Muscle layer of duodenum (tissue), 2 donors: ENCODE measurements at regions not wholly inside any gene's neighbourhood (a gene's known extent, or its start where the extent isn't known, plus 50 kb on each side); places are given as distances from the start of the nearest gene placed in this dataset.
"Not testable (repeated sequence)": the region's sequence is repeated elsewhere in the genome, so short reads cannot be mapped to it uniquely, and the experiment has no call there.

ENCODE experiments used
- H3K27ac ChIP-seq: one replicate; pipeline ENCODE4 v1.7.0; 2013; ENCODE audit warnings: mild to moderate bottlenecking, low read length
- H3K27me3 ChIP-seq: one replicate; pipeline ENCODE4 v1.7.0; 2013; ENCODE audit warnings: low read depth, mild to moderate bottlenecking, control low read depth, low read length
- H3K36me3 ChIP-seq, 2 donors: one replicate each; pipeline ENCODE4 v1.7.0; 2013; ENCODE audit warnings: low read length in 2 of 2, control low read depth in 1 of 2, mild to moderate bottlenecking in 1 of 2; ENCODE audit not compliant: insufficient read depth in 2 of 2, control insufficient read depth in 1 of 2
- H3K4me1 ChIP-seq, 2 donors: one replicate each; pipeline ENCODE4 v1.7.0; 2013; ENCODE audit warnings: low read length in 2 of 2, mild to moderate bottlenecking in 2 of 2, control low read depth in 1 of 2, moderate library complexity in 1 of 2; ENCODE audit not compliant: insufficient read depth in 2 of 2, control insufficient read depth in 1 of 2
- H3K4me3 ChIP-seq, 2 donors: one replicate each; pipeline ENCODE4 v1.7.0; 2013; ENCODE audit warnings: low read length in 2 of 2, low read depth in 1 of 2, mild to moderate bottlenecking in 1 of 2
- H3K9me3 ChIP-seq, 2 donors: one replicate each; pipeline ENCODE4 v1.7.0; 2013; ENCODE audit warnings: low read length in 2 of 2, control low read depth in 1 of 2, mild to moderate bottlenecking in 1 of 2; ENCODE audit not compliant: control insufficient read depth in 1 of 2
- donor health status: healthy.

DNA sequence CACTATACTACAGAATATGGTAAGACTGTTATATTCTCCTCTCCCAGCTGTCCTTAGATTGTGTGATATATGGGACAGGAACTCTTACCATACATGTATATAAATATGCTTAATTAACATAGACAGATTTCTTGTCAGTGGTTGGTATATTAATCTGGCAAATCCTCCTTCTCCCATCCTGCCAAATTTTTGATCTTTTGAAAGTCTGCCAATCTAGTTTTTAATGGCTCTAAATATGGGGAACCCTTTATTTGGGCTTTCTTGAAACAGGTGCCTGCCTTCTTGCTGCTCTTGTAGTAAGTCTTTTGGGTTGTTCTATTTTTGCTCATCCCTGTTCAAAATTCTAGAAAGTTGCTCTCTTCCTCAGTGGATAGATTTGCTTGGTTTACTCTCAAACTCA lies 63.5 kb downstream of the SPATA31D1 start:
- H3K4me3 ChIP-seq = no peak overlapping the region
- no peaks in the 10 kb centered on the region for H3K27me3 ChIP-seq
- H3K4me1 ChIP-seq = no peaks in the 10 kb centered on the region
- no peaks in the 10 kb centered on the region for H3K9me3 ChIP-seq
- H3K36me3 ChIP-seq = no peaks in the 10 kb centered on the region
- H3K27ac ChIP-seq = no peak overlapping the region

GRCh38 chr9:82054264-82055015 lies 65.9 kb downstream of the SPATA31D1 start:
- no peak overlapping the region for H3K4me3 ChIP-seq
- H3K27ac ChIP-seq = no peak overlapping the region
- H3K27me3 ChIP-seq = no peaks in the 10 kb centered on the region
- no peaks in the 10 kb centered on the region for H3K36me3 ChIP-seq
- H3K4me1 ChIP-seq = no peaks in the 10 kb centered on the region
- no peaks in the 10 kb centered on the region for H3K9me3 ChIP-seq

GRCh38 chr9:82057805-82058204 lies 69.2 kb downstream of the SPATA31D1 start:
- H3K36me3 ChIP-seq = no peaks in the 10 kb centered on the region
- no peaks in the 10 kb centered on the region for H3K27me3 ChIP-seq
- H3K27ac ChIP-seq = no peak overlapping the region
- no peak overlapping the region for H3K4me3 ChIP-seq
- no peaks in the 10 kb centered on the region for H3K4me1 ChIP-seq
- no peaks in the 10 kb centered on the region for H3K9me3 ChIP-seq

DNA sequence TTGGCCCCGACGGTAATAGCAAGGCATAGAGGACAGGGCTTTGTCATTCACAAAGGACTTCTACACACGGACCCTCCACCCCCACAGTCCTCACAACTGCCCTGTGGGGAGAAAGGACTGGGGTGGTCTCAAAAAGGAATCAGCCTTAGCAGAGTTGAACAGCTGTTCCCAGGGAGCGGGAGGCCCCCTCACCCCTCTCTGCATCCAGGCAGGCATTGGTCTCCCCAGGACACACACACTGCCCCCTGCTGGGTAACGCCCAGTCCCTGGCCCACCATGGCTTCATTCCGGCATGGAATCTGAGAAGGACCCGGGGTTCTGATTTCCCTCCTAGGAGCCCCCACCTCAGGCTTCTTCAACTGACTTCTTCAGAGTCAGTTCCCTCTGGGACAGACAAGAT lies 73.2 kb downstream of the SPATA31D1 start:
- H3K36me3 ChIP-seq, H3K4me1 ChIP-seq, H3K27ac ChIP-seq, H3K9me3 ChIP-seq, H3K27me3 ChIP-seq, H3K4me3 ChIP-seq: not testable (repeated sequence)

DNA sequence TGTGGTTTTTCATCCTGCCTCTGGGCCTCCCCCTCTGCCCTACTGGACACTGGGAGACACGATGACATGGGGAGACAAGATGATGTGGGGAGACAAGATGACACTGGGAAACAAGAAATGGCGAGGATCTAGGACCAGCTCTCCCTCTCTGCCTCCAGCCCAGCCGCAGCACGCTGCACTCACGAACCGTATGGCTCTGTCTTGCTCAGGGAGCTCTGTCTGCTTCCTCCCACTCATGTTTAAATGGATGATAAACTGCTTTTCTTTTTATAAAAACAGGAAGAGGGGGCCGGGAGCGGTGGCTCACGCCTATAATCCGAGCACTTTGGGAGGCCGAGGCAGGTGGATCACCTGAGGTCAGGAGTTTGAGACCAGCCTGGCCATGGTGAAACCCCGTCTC lies 73.7 kb downstream of the SPATA31D1 start:
- no peaks in the 10 kb centered on the region for H3K36me3 ChIP-seq
- H3K27me3 ChIP-seq = no peaks in the 10 kb centered on the region
- no peaks in the 10 kb centered on the region for H3K4me1 ChIP-seq
- no peaks in the 10 kb centered on the region for H3K9me3 ChIP-seq
- H3K27ac ChIP-seq = no peak overlapping the region
- H3K4me3 ChIP-seq = no peak overlapping the region

GRCh38 chr9:82073551-82074543 lies 85.3 kb downstream of the SPATA31D1 start:
- Histone ChIP-seq H3K4me1 (no peaks in the 10 kb centered on the region), H3K36me3 (no peaks in the 10 kb centered on the region), H3K27me3 (no peaks in the 10 kb centered on the region), H3K27ac (no peak overlapping the region), H3K9me3 (no peaks in the 10 kb centered on the region), H3K4me3 (no peak overlapping the region)

DNA sequence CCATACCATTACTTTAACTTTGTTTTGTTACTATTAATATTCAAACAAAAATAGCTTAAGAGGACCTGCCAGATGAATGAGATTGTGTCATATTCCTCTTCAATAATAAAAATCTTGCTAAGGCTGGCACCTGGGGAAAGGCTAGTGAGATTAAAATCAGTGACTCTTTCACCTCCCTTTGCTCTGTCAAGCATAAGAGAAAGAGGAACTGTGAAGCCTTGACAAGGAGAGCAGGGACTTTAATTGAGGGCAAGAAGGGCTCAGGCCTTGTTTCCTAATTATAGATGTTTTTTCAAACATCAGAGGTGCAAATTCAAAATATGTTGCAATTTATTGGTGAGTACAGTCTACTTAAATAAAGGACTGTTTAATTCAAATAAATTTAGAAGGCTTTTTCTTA lies 91.7 kb downstream of the SPATA31D1 start:
- no peaks in the 10 kb centered on the region for H3K4me1 ChIP-seq
- H3K36me3 ChIP-seq = no peaks in the 10 kb centered on the region
- no peak overlapping the region for H3K27ac ChIP-seq
- H3K9me3 ChIP-seq = no peaks in the 10 kb centered on the region
- no peak overlapping the region for H3K4me3 ChIP-seq
- no peaks in the 10 kb centered on the region for H3K27me3 ChIP-seq

DNA sequence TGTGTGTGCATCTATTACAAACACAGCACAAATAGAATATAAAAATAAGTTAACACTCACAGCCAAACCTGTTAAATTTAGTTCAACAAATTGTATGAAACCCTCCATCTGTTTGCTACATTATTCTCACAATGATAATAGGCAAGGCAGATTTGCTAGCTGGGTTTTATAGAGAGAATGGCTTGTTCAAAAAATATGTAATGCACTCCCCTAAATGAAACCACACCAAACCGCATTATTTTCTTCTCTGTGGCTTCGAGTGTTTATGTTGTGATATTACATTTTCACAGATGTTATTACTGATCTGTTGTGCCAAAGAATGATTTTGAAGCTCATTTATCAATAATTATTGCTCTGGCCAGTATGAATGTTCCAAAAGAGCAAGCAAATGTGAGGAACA lies 92.9 kb downstream of the SPATA31D1 start:
- Histone ChIP-seq H3K36me3 (no peaks in the 10 kb centered on the region), H3K4me1 (no peaks in the 10 kb centered on the region), H3K27me3 (no peaks in the 10 kb centered on the region), H3K4me3 (no peak overlapping the region), H3K9me3 (no peaks in the 10 kb centered on the region), H3K27ac (no peak overlapping the region)

DNA sequence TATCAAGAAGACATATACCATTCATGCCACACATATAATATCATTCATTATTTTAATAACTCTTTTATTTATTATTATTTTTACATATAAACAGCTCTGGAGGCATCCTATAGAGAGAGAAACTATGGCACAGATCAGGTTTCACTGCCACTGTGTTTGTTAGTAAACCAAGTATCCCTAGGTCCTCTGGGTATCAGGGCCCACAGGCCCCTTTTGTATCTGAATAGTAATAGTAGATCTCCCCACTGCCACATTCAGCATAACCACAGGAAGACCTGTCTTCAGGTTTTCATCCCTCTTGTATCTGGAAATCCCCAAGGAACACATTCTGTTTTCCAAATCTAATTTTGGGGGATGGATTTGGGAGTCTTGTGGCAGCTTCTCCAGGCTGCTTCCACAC lies 94.0 kb downstream of the SPATA31D1 start:
- H3K36me3 ChIP-seq = no peaks in the 10 kb centered on the region
- no peaks in the 10 kb centered on the region for H3K4me1 ChIP-seq
- H3K9me3 ChIP-seq = no peaks in the 10 kb centered on the region
- no peaks in the 10 kb centered on the region for H3K27me3 ChIP-seq
- no peak overlapping the region for H3K4me3 ChIP-seq
- H3K27ac ChIP-seq = no peak overlapping the region

DNA sequence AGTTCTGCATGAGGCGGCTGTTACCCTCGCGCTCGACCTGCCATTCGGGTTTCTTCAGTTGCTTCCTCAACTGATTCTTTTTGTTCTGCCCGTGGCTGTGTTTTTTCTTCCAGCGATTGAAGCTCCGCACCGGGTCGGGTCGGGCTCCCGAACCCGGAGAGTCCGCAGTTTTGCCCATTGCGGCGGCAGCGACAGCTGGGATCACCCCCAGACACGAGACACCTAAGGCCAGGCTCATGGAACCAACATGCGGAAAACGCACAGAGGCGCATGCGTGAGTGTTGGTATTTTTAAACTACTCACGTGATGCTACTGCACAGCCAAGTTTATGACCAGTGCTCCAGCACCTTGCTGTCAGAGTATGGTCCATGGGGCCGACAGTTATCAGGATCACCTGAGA lies 100.0 kb downstream of the SPATA31D1 start:
- Histone ChIP-seq H3K36me3 (no peaks in the 10 kb centered on the region), H3K4me1 (no peaks in the 10 kb centered on the region), H3K27me3 (no peaks in the 10 kb centered on the region), H3K27ac (no peak overlapping the region), H3K9me3 (no peaks in the 10 kb centered on the region), H3K4me3 (no peak overlapping the region)

DNA sequence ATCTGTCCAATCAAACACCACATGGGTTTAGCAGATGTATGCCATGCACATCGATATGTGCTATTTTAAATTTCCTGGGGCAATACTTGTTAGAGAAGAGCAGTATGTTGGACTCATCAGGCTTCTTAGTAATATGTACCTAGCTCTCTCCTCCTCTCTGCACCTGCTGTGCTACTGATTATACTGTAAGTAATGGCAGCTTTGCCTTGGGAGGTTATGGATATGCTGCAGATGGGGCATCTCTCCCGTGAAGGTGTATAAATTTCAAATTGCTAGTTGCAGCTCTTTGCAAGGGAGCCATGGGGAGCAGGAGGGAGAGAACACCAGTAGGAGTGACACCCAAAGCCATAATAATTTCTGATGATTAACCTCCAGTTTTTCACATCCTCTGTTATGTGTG lies 101.5 kb downstream of the SPATA31D1 start:
- H3K27me3 ChIP-seq = no peaks in the 10 kb centered on the region
- H3K36me3 ChIP-seq = no peaks in the 10 kb centered on the region
- H3K27ac ChIP-seq = no peak overlapping the region
- no peaks in the 10 kb centered on the region for H3K4me1 ChIP-seq
- H3K4me3 ChIP-seq = no peak overlapping the region
- no peaks in the 10 kb centered on the region for H3K9me3 ChIP-seq
